CD4-positive, alpha-beta T cell treated with Interleukin-10 for 1 hour (primary cell): ENCODE measurements at regions not wholly inside any gene's neighbourhood (a gene's known extent, or its start where the extent isn't known, plus 50 kb on each side); places are given as distances from the start of the nearest gene placed in this dataset.

Experiments
- DNase-seq: peaks from one replicate; pipeline ENCODE4 v3.0.0-alpha.2; 2020

DNA sequence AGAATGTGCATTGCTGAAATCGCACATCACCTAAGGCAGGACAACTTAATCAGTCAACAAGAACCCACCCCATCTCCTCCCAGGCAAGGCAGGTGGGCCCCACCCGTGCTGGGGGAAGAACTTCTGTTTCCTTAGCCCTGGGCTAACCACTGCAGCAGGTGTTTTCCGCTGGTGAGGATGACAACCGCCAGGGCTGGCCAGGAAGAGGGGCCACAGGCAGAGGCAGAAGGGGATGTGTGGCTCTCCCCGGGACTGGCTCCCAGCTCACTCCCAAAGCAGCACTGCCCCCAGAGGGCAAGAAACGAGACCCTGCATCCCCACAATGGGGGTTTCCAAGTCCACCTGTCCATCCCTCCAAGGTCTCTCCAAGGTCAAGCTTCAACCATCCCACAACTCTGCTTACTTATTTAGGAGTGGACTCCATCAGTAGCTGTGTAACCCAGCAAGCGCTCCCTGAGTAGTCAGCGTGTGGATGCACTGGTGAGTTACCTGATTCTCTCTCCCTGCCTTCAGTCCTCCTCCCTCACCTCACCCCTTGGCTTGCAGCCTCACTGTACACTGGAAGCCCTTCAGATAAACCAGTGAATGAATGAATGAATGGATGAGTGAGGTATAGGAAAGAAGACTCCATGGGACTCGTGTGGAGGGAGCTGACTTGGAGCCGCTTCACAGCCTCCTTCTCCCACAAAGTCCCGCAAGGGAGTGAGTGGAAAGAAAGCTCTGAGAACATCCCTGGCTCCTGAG, 168.2 kb upstream of the CST7 start:
- DNase-seq: no peak

DNA sequence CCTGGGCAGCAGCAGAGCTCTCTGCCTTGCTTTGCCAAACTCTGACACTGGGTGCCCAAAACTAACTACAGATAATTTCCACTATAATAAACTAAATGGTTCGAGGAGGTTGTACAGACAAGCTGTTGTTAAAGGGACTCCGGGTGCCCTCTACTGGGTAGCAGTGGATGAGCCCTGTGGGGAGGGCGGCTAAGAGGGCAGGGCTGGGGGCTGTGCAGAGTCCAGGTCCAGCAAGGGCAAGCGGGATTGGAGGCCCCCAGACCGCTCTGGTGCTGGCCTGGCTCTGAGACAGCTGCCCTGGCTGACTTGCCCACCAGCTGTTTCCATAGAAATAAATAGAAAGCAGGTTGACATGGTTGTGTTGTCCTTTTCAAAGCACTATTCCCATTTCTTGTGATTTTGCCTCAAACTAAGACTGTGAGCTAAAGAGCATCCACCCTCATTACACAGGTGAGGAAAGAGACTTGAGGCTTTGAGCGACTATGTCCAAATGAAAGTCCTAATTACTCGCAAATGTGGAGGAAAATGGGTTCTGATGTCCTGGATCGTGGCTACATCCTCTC, 167.6 kb upstream of the CST7 start:
- no peak for DNase-seq

DNA sequence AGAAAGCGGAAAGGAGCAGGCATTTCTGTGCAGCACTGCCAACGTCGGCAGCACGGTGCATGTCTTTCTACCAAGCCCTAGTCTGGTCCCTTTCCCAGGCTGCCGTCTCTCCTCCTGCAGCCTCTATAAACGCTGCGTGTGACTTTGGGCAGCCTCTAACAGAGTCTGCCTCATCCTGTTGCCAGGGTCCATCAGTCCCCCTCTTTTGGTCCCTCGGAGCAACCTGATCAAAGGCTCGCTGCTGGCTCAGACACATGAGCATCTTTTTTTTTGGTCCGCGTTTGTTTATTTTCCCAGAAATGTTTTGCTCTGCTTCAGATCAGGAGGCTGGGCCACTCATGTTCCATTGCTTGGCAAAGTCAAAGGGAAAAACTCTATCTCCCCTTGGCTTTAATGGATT, 166.8 kb upstream of the CST7 start:
- no peak for DNase-seq

DNA sequence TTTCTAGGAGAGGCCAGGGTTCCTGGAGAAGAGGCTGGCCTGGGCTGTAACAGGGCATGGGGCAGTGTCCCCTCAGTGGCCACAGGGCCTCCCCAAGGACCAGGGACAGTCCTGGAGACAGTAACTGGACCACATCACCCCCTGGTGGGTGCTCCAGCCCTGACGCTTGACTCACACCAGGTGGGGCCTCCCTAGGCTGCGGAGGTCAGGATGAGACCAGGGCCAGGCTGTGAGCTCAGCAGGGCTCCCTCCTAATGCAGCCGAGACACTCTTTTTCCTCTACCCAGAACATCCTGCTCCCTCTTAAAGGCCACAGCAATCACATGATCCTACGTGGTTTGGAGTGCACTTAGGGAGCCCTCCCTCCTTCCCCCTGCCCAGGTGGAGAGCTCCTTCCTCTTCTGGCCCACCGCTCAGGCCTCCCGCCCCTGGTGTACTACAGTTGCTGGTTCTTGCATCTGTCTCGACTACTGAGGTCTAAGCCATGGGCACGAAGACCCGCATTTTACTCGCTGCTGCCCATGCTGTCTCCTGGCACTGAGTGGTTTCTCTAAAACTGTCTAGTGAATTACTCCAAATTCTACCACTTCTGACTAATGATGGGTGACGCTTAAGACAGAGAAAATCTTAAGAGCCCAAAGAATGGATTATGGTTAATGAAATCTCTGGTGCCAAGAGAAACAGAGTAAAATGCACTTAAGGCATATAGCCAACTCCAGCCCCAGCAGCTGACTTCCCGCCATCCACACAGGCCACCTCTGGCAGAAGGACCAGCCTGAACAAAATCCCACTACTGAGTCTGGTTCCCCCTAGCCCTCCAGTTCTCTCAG, 166.1 kb upstream of the CST7 start:
- no peak for DNase-seq

DNA sequence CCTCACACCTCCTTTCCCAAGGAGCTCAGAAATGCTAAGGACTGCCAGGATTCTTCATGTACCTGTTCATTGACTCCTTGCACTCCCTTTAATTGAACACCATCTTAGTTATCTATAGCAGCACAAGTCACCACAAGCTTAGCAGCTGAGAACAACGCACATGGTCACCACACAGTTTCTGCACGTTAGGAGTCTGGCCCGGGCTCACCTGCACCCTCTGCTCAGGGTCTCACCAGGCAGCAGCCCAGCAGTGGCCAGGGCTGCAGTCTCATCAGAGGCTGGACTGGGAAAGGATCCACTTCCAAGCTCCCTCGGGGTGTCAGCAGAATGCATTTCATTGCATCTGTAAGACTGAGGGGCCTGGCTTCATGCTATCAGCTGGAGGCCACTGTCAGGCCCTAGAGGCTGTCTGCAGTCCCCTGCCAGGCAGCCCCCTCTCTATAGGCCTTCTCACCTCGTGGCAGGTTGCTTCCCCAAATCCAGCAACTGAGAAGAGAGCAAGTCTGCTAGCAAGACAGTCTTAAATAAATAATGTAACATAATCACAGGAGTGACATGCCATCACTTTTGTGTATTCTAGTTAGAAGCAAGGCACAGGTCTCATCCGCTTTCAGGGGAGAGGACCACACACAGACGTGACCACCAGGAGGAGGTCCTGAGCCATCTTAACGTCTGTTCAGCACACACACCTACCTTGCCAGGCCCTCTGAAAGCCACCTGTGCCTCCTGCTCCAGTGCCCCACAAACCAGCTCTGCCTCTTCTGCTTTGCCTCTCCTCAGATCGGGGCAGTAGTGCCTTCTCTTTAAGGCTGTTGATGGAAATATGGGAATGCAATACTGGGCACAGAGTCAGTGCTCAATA, 165.2 kb upstream of the CST7 start:
- DNase-seq: peak; percentile 7

DNA sequence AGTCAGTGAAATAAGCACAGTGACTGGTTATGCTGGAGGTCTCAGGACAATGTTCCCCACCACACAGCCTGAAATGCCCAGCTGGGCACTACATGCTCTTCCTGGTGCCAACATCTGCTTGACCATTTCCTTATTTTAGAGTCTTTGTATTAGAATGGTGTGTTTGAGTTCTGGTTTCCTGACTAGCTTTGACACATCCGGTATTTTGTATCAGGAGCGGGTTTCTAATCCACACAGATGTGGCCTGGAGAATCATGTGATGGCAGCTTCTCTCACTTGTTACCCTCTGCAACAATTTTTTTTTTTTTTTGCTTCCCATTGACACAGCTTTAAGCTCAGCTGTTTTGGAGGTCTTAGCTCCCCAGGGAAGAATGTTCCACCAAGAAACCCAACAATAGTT, 164.5 kb upstream of the CST7 start:
- no peak for DNase-seq

DNA sequence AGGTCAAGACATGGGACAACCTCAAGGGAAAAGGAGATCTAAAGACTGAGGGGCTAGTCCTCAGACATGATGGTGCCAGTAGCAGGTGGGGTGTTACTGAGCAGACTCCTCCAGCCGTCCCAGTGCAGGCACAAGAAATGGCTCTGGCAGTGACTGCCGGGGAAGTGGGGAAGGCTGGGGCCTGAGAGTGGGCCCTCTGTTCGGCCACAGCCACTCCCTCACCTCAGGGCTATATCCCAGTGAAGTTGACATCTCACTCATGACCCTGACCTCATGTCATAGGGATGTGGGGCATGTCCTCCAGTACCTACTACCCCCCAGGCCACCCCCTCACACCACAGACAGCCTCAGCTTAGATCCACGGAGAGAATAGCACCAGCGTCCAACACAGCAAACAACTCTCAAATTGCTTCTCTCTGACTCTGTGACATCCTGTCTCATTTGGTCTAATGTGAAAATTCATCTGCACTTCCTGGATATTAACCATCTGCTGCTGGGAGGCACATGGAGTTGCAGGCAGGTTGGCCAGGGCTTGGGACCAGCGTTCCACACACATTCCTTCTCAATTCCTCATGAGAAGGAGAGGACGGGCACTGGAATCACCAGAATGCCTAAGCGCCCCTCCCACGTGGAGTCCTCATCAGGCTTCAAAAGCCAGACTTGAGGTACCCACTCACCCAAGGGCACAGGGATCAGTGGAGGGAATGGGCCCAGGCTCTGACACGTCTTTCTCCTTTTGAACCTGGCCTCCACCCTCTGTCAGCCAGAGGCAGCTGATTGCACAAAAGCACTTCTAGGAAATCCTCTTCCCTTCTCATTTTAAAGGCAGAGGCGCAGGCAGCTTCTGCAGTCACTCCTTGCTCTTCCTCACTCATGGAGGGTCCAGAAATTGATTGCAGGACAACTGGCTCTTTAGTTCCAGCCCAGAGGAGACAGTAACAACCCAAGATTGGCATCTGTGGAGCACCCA, 163.6 kb upstream of the CST7 start:
- no peak for DNase-seq

DNA sequence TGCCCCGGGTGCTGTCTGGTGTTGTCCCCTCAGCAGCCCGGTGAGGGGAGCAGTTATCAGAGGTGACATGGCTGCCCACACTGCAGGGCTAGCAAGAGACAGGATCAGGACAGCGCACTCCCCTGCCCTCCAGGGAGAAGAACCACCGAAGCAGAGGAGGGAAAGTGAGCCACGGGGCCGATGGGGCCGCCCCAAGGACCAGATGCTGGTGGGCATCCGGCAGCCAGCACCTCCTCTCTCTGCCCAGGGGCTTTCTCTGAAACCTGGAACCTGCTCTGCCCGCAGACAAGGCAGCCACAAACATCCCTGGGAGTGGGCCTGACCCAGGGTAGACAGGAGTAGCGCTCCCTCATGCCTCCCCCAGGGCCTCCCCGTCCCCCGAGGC, 163.0 kb upstream of the CST7 start:
- DNase-seq: no peak

DNA sequence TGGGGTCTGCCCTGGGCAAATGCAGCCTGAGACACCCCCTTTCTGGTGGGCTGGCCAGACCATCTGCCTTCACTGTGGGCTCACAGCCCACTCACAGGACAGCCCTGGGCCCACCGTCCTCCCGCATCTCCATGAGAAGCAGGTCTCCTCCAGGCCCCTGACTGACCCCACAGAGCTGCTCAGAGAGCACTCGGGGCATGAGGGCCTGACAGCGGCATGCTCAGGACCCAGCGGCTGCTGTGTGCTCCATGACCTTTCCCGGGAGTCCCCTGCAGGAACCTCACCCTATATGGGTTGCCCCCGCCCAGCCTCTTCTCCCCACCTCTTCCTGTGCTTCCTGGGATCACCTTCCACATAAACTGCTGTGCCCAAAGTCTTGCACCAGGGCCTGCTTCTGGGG, 162.4 kb upstream of the CST7 start:
- DNase-seq: no peak

DNA sequence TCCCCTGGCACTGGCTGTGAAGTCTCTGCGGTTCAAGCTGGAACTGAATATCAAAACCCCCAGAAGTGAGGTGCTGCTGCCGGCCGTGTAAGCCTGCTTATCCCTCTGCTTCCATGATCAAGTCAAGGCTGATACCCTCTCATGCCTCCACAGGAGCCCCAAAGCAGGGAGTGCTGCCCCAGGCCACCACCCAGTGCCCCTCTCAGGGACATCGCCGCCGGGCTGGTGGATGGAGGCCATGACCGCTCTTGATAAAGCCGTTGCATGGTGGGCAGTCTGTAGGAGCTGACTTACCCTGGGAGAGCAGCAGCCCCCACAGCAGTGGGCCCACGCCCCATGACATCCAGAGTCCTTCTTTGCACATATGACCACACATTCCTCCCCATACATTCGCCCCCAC, 162.0 kb upstream of the CST7 start:
- DNase-seq: no peak

DNA sequence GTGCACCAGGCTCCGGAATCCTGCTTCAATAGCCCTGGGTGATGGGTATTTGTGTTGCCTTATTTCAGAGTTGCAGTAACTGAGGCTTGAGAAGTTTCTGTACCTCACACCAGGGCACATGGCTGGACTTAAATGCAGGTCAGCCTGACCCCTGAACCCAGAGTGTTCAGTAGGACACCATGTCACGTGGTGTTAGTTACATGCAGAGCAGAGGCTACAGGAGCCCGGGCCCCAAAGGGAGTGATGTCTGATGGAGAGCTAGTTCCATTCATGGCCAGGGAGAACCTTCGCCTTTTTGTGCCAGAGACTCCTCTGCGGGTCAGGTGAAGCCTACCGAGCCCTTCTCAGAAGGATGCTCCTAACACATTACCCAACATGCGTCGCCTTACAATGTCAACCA, 161.4 kb upstream of the CST7 start:
- DNase-seq: no peak

DNA sequence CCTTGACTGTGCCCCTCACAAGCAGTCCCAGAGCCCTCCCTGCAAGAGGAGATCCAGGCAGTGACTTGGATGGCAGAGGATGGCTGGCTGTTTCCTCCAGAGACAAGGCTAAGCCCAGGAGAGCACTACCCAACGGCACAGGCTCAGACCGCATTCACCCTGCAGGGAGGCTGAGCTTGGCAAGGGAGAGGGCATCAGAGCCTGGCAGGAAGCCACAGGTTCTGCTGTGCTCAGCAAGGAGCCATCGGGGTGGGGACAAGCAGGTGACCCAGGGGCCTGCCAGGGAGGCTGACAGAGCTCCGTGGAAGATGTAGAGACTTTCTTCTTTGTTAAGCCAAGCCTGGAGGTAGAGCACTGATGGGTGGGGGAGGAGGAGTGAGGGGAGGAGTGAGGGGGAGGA, 159.2 kb upstream of the CST7 start:
- DNase-seq: no peak

DNA sequence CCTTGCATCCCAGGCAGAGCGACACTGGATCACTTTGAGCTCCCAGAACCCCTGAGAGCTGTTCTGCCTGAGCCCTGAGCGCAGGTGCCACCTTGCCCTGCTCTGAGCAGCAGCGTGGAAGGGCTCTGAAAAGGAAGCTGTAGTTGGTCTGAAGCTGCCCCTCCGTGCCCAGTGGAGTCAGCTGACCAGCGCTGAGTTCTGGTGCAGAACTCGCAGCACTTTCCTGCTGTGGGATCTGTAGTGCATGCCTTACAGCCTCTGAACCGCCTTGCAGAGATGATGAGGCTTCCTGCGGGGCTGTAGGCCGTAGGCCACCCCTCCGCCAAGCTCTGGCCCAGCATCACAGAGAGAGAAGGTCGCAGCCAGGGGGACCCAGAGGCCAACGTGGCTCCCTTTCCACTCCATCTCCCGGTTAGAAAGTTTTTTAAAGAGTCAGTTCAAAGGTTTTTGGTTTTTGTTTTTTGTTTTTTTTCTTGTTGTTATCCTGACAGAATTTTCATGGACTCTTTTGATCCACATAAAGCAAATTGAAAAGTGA, 158.3 kb upstream of the CST7 start:
- no peak for DNase-seq

DNA sequence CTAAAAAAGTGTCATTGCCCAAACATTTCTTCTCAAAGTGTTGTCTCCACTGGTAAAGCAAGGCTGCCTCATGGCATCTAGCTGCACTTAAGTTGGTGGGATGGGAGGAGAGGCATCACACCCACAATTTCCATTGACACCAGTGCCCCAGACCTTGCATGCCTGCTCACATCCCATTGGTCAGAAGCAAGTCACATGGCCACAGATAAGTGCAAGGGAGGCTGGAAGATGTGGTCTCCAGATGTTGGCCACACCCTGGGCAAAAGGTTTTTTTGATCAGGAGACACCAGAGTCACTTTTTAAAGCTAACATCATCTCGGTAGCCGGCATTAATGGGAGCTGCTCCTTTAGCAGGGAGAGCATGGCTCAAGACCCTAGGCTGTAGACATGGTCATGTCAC, 157.1 kb upstream of the CST7 start:
- DNase-seq: no peak

DNA sequence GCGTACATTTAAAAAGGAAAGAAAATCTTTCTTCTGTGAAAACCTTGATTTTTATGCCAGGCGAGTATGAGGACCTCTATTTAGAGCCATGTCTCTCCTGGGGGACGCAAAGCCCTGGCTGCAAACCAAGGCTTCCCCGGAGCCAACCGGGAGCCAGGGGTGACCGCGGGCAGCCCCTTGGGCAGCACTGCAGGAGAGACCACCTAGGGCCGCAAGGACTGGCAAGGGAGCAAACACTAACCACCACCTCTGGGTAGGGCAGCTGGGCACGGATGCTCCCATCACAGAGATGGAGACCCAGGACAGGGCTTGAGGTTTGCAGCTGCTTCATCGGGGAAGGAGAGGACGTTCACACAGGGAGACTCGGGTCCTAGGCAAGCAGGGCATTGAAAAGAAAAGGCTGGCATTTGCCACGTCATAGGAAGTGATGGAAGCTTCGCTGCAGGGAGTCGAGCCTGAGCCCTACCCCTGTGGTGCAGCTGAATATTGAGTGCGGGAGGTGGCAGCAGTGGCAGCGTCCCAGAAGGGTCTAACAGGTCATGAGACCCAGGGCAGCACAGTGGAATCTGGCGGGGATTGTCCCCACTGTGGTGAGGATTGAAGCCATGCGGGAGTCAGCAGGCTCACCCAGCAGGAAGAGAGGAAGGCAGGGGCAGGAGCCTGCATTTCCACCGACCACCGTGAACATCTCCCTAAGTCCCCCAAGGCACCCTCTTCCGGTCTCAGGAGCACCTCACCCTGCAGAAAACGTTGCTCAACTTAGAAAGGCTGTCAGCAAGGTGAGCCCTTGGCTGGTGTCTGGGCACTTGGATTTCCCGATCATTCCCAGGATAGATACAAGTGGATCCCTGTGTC, 156.2 kb upstream of the CST7 start:
- no peak for DNase-seq

DNA sequence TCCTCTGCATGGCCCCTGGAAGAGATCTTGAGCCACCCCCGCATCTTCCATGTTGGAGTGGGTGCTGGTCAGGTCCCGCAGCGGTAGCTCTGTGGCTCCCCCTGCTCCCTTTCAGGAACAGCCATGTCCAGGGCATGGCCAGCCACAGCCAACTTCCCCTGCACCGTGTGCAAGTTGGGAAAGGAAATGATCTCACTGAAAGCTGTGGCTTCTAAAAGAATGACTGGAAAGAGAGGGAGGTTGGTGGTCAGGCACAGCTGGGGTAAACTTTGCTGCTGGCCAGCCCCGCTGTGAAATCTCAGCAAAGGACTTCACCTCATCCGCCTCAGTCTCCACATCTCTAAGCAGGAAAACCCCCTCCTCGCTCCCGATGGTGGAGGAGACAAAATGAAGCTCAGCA, 153.6 kb upstream of the CST7 start:
- DNase-seq: no peak

DNA sequence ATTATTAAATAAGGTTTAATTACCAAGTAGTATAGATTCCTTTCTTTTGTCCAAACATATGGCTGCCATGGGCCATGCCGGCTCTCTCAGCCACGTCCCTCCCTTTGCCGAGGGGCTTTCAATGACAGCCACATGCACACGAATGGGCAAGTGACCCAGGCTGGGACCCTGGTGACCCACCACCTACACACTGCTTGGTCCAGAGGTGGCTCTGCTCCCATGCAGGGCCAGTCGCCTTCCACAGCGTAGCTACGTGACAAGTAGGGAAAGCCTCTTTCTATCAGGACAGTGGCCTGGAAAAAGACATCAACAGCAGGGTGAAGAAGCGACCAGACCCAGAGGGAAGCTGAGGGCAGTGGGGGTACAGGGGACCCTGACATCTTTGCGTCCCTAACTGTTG, 152.8 kb upstream of the CST7 start:
- DNase-seq: no peak

DNA sequence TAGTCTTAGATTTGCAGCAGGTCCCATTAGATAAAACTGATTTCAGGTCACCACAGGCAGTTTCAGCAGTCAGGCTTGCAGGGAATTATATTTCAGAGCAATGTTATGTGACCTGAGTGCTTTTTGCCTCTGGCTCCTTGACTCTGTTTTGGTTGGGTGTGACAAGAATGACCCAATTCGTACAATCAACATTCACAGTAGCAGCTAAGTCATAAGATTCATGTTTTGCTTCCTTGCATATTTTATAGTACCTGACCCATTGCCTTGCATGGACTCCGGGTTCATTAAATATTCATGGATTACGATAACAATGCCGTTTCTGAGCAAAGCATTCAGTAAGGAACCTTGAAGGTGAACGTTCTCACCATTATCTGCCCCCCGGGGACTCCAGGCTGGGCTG, 152.0 kb upstream of the CST7 start:
- no peak for DNase-seq

DNA sequence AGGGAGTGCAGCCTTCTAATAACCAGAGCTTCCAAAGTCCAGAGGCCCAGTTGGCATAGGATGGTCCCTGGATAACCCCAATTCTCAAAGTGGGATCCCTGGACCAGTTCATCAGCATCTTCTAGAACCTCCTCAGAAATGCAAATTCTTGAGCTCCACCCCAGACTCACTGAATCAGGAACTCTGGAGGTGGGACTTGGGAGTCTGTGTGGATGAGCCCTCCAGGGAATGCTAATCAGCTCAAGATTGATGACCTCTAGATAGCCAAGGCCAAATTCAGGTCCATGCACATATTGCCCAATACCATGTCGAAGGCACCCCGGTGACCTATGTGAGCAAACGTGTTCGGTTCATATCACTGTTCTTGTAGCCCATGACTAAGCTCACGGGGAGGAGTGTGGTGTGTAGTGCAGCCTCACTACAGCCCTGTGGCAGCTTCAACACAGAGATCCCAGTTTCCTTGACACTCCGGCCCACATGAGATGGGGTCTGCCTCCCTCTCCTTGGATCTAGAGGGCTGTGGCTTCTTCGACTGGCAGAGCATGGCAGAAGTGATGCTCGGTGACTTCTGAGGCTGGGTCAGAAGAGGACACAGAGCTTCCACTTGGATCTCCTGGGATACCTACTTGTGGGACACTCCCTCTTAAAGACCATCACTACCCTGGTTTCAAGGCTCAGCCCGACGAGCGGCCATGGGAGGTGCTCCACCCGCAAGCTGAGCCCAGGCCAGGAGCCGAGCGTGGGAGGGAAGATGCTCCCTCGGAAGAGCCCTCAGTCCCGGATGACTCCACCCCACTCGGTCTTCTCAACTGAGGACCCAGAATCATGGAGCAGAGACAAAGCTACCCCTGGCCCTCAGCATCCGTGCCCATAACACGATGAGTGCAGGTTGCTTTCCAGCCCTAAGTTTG, 151.1 kb upstream of the CST7 start:
- no peak for DNase-seq
